ENCODE measurements at regions not wholly inside any gene's neighbourhood (a gene's known extent, or its start where the extent isn't known, plus 50 kb on each side); places are given as distances from the start of the nearest gene placed in this dataset.

DNA sequence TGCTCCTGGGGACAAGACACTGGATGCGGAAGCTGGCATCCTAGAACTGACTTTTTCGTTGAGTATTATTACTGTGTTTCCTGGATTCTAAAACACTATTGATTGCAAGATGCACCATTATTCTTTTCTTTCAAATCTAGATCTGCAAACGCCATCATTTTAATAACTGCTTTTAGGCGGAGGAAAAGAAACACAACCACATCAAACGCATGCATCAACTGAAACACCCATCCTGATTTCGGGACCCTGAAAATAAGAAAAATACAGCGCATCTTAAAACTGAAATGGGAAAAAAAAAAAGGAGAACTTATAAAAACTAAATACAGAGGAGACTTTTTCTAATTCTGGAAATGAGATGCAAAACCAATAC, 103.7 kb upstream of the MAX start:
- TF ChIP-seq, protein P1, sequence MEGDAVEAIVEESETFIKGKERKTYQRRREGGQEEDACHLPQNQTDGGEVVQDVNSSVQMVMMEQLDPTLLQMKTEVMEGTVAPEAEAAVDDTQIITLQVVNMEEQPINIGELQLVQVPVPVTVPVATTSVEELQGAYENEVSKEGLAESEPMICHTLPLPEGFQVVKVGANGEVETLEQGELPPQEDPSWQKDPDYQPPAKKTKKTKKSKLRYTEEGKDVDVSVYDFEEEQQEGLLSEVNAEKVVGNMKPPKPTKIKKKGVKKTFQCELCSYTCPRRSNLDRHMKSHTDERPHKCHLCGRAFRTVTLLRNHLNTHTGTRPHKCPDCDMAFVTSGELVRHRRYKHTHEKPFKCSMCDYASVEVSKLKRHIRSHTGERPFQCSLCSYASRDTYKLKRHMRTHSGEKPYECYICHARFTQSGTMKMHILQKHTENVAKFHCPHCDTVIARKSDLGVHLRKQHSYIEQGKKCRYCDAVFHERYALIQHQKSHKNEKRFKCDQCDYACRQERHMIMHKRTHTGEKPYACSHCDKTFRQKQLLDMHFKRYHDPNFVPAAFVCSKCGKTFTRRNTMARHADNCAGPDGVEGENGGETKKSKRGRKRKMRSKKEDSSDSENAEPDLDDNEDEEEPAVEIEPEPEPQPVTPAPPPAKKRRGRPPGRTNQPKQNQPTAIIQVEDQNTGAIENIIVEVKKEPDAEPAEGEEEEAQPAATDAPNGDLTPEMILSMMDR (IDR thresholded peaks at IDR 0.05): no peak
- no peak for TF ChIP-seq EP300 (IDR thresholded peaks at IDR 0.05)

Measured in upper lobe of left lung (tissue), 4 donors.